ENCODE measurements at regions not wholly inside any gene's neighbourhood (a gene's known extent, or its start where the extent isn't known, plus 50 kb on each side); places are given as distances from the start of the nearest gene placed in this dataset.
"Not testable (repeated sequence)": the region's sequence is repeated elsewhere in the genome, so short reads cannot be mapped to it uniquely, and the experiment has no call there.

GRCh38 chr10:35781643-35782035, 139.5 kb upstream of the FZD8 start:
- no peak for DNase-seq
- H3K4me1 ChIP-seq: no peaks in the 10 kb centered on the region
- peak in 2 of 4 donors; percentile 22 to 38 for ATAC-seq
- H3K9me3 ChIP-seq: no peaks in the 10 kb centered on the region
- WGBS (ENCODE audit: insufficient coverage, low coverage, low lambda C conversion rate, missing lambda C conversion rate): 24% methylated on average over 5 of the region's 5 CpGs
- no peak overlapping the region for H3K4me3 ChIP-seq
- H3K36me3 ChIP-seq: no peaks in the 10 kb centered on the region
- no peak overlapping the region for H3K27ac ChIP-seq
- H3K27me3 ChIP-seq: no peaks in the 10 kb centered on the region
- intact Hi-C loops (cut with DNase I): no loop called here
- TF ChIP-seq POLR2A (IDR thresholded peaks at IDR 0.05): no peak
- TF ChIP-seq CTCF (IDR thresholded peaks at IDR 0.05): peak in 1 of 4 donors; percentile 22

GRCh38 chr10:35780970-35781642, 139.0 kb upstream of the FZD8 start:
- DNase-seq (no peak), ATAC-seq (peak in 1 of 4 donors; percentile 17)
- WGBS (ENCODE audit: insufficient coverage, low coverage, low lambda C conversion rate, missing lambda C conversion rate): 60% methylated on average over 1 of the region's 2 CpGs
- Histone ChIP-seq H3K36me3 (no peaks in the 10 kb centered on the region), H3K27ac (no peak overlapping the region), H3K27me3 (no peaks in the 10 kb centered on the region), H3K4me1 (no peaks in the 10 kb centered on the region), H3K9me3 (no peaks in the 10 kb centered on the region), H3K4me3 (no peak overlapping the region)
- no peak for TF ChIP-seq POLR2A (IDR thresholded peaks at IDR 0.05)
- peak in 1 of 4 donors; percentile 14 for TF ChIP-seq CTCF (IDR thresholded peaks at IDR 0.05)
- intact Hi-C loops (cut with DNase I): no loop called here

- WGBS (ENCODE audit: insufficient coverage, low coverage, low lambda C conversion rate, missing lambda C conversion rate): 17% methylated on average over 6 of the region's 6 CpGs
- DNase-seq (no peak), ATAC-seq (no peak)
- Histone ChIP-seq H3K9me3 (no peaks in the 10 kb centered on the region), H3K36me3 (no peaks in the 10 kb centered on the region), H3K4me1 (no peaks in the 10 kb centered on the region), H3K27me3 (no peaks in the 10 kb centered on the region), H3K27ac (no peak overlapping the region), H3K4me3 (no peak overlapping the region)
- intact Hi-C loops (cut with DNase I): no loop called here
- no peak for TF ChIP-seq POLR2A (IDR thresholded peaks at IDR 0.05)
- TF ChIP-seq CTCF (IDR thresholded peaks at IDR 0.05): no peak
Measured at GRCh38 chr10:35778306-35778705, 136.2 kb upstream of the FZD8 start.

GRCh38 chr10:35776557-35776956, 134.5 kb upstream of the FZD8 start:
- H3K36me3 ChIP-seq; H3K27ac ChIP-seq; H3K27me3 ChIP-seq; H3K4me3 ChIP-seq; DNase-seq; H3K9me3 ChIP-seq; intact Hi-C loops (cut with DNase I); ATAC-seq; H3K4me1 ChIP-seq: not testable (repeated sequence)

GRCh38 chr10:35774109-35774508, 132.0 kb upstream of the FZD8 start:
- intact Hi-C loops (cut with DNase I): no loop called here
- H3K27ac ChIP-seq: no peak overlapping the region
- 68% methylated on average over 3 of the region's 3 CpGs for WGBS (ENCODE audit: insufficient coverage, low coverage, low lambda C conversion rate, missing lambda C conversion rate)

More at GRCh38 chr10:35774109-35774508, 132.0 kb upstream of the FZD8 start:
- Histone ChIP-seq H3K4me1 (no peaks in the 10 kb centered on the region), H3K4me3 (no peak overlapping the region), H3K27me3 (no peaks in the 10 kb centered on the region), H3K9me3 (no peaks in the 10 kb centered on the region), H3K36me3 (no peaks in the 10 kb centered on the region)
- TF ChIP-seq CTCF (IDR thresholded peaks at IDR 0.05) (no peak), POLR2A (IDR thresholded peaks at IDR 0.05) (no peak)
- DNase-seq (no peak), ATAC-seq (no peak)

All from right lobe of liver (tissue), 6 donors.